GM19324 (cell line): ENCODE measurements at regions not wholly inside any gene's neighbourhood (a gene's known extent, or its start where the extent isn't known, plus 50 kb on each side); places are given as distances from the start of the nearest gene placed in this dataset.
"Not testable (repeated sequence)": the region's sequence is repeated elsewhere in the genome, so short reads cannot be mapped to it uniquely, and the experiment has no call there.

ENCODE experiments used
- ATAC-seq: cut with Tn5 transposase; IDR thresholded peaks from one replicate; pipeline ENCODE4 v1.9.1; 2021; ENCODE audit warnings: mild to moderate bottlenecking, moderate library complexity; ENCODE audit not compliant: unreplicated experiment, low FRiP score

DNA sequence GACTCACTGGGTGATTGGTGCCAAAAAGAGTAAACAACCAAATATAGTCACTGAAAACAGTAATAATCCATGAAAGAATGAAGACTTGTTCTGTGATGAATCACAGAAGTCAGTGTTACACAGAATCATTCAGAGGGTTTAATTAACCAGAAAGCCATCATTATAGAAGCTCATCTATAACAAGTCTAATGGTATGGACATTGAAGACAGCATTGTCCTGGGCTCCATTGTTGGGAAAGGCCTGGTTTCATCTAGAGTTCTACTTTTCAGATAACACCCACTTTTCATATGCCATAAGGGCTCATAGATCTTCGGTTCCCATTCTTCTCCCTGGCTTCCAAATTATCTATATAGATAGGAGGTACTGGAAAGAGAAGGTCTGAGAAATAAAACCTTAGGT is 80.3 kb upstream of the ZWINT start:
- not testable (repeated sequence) for ATAC-seq
